ENCODE measurements at regions not wholly inside any gene's neighbourhood (a gene's known extent, or its start where the extent isn't known, plus 50 kb on each side); places are given as distances from the start of the nearest gene placed in this dataset.
"Not testable (repeated sequence)": the region's sequence is repeated elsewhere in the genome, so short reads cannot be mapped to it uniquely, and the experiment has no call there.

DNA sequence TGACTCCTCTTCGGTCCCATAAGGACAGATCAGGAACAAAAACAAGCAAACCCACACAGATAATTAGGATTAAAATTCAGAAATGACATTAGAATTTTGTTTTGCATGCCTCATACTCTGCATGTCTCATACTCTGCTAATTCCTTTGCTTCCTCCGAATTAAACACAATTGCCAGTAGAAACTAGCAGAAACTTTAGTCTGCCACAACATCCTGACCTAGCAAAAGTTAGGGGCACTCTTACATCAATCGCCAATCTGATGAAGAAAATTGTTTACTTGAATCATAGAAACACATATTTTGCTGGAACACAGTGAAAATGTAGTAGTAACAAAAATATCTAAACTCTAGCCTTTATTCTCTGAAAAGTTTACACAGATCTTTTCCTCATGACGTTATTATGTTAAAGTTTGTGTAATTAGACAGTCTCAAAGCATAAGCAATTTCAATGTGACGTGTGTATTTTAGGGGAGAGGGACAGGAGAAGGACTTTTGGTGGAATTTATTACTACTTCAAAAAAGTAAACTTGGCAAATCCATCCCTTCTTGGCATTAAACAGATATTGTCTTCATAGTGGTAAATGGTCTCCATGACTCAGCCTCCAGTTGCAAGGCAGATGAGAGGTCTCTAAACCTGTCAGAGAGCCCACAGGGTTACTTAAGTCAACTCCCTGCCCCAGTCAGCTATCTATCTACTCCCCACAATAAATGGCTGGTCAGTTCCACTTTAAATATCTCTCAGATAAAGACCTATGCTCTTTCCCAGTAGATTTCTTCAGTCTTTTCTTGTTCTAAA, 249.8 kb upstream of the UBASH3B start:
- CTCF ChIA-PET: no interaction called here
- Mint-ChIP-seq H3K27me3 (ENCODE audit: low read depth) (peaks cover 15% of the 10 kb centered on the region), H3K4me1 (ENCODE audit: low read depth) (no peaks in the 10 kb centered on the region), H3K27ac (no peak overlapping the region), H3K4me3 (no peak overlapping the region), H3K36me3 (ENCODE audit: low read depth) (no peaks in the 10 kb centered on the region), H3K9me3 (no peaks in the 10 kb centered on the region)
- no peak for DNase-seq
- intact Hi-C loops (cut with micrococcal nuclease): no loop called here

GRCh38 chr11:122404571-122404970, 251.0 kb upstream of the UBASH3B start:
- Mint-ChIP-seq H3K4me3 (no peak overlapping the region), H3K27me3 (ENCODE audit: low read depth) (peaks cover 15% of the 10 kb centered on the region), H3K27ac (no peak overlapping the region), H3K36me3 (ENCODE audit: low read depth) (no peaks in the 10 kb centered on the region), H3K9me3 (no peaks in the 10 kb centered on the region), H3K4me1 (ENCODE audit: low read depth) (peaks cover 2% of the 10 kb centered on the region)
- no peak for DNase-seq
- CTCF ChIA-PET: interaction anchor here (0.6 kb wide), 1 partner anchor 179 kb away, joined by 3 read pairs; no protein-coding TSS in a partner anchor
- intact Hi-C loops (cut with micrococcal nuclease): no loop called here

GRCh38 chr11:122401581-122401980, 253.9 kb upstream of the UBASH3B start:
- H3K4me1 Mint-ChIP-seq (ENCODE audit: low read depth): peaks cover 15% of the 10 kb centered on the region

DNA sequence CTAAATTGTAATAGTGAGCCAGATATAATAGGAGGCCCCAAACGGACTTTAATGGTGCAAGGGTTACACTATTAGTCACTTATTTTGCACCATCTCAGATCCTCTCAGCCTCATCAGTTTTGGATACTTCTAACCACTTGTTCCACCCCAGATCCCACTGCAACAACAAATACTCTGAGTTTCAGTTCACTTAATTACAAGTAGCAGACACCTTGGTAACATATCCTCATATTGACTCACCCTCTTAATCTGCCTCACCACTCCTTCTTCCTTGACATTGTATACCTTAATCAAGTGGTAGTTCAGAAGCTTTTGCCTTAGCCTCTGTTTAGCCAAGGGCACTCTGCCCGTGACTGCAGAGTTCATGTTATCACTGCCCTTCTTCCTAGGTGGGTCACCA, 256.1 kb upstream of the UBASH3B start:
- Mint-ChIP-seq H3K36me3 (ENCODE audit: low read depth) (no peaks in the 10 kb centered on the region), H3K9me3 (no peaks in the 10 kb centered on the region), H3K4me1 (ENCODE audit: low read depth) (peaks cover 15% of the 10 kb centered on the region), H3K27me3 (ENCODE audit: low read depth) (peaks cover 5% of the 10 kb centered on the region), H3K4me3 (no peak overlapping the region), H3K27ac (no peak overlapping the region)
- intact Hi-C loops (cut with micrococcal nuclease): no loop called here
- DNase-seq: no peak
- CTCF ChIA-PET: no interaction called here

More at GRCh38 chr11:122401581-122401980, 253.9 kb upstream of the UBASH3B start:
- H3K36me3 Mint-ChIP-seq (ENCODE audit: low read depth); intact Hi-C loops (cut with micrococcal nuclease); DNase-seq; CTCF ChIA-PET; H3K9me3 Mint-ChIP-seq; H3K27ac Mint-ChIP-seq; H3K4me3 Mint-ChIP-seq: not testable (repeated sequence)
- H3K27me3 Mint-ChIP-seq (ENCODE audit: low read depth): peaks cover 17% of the 10 kb centered on the region

DNA sequence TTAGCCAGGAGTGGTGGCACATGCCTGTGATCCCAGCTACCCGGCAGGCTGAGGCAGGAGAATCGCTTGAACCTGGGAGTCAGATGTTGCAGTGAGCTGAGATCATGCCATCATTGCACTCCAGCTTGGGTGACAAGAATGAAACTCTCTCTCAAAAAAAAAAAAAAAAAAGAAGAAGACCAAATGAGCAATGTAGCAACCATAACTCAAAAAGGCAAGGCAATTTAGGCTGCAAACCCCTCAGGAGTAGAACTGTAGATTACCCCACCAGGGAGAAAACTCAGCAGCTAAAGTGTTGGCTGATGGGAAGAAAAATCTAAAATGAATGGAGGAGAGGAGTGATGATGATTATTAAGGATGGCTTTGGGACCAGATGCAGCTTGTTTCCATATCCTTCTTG, 256.7 kb upstream of the UBASH3B start:
- Mint-ChIP-seq H3K36me3 (ENCODE audit: low read depth) (no peaks in the 10 kb centered on the region), H3K27ac (no peak overlapping the region), H3K4me1 (ENCODE audit: low read depth) (peaks cover 15% of the 10 kb centered on the region), H3K27me3 (ENCODE audit: low read depth) (peaks cover 5% of the 10 kb centered on the region), H3K9me3 (no peaks in the 10 kb centered on the region), H3K4me3 (no peak overlapping the region)
- CTCF ChIA-PET: no interaction called here
- intact Hi-C loops (cut with micrococcal nuclease): no loop called here
- DNase-seq: no peak

GRCh38 chr11:122398167-122398566, 257.4 kb upstream of the UBASH3B start:
- H3K36me3 Mint-ChIP-seq (ENCODE audit: low read depth): no peaks in the 10 kb centered on the region
- peaks cover 5% of the 10 kb centered on the region for H3K27me3 Mint-ChIP-seq (ENCODE audit: low read depth)
- CTCF ChIA-PET: no interaction called here
- no peaks in the 10 kb centered on the region for H3K9me3 Mint-ChIP-seq
- peak; percentile 14 for DNase-seq
- intact Hi-C loops (cut with micrococcal nuclease): no loop called here
- no peak overlapping the region for H3K27ac Mint-ChIP-seq
- peaks cover 15% of the 10 kb centered on the region for H3K4me1 Mint-ChIP-seq (ENCODE audit: low read depth)
- H3K4me3 Mint-ChIP-seq: no peak overlapping the region

- peaks cover 15% of the 10 kb centered on the region for H3K4me1 Mint-ChIP-seq (ENCODE audit: low read depth)
- H3K36me3 Mint-ChIP-seq (ENCODE audit: low read depth): no peaks in the 10 kb centered on the region
- no peaks in the 10 kb centered on the region for H3K9me3 Mint-ChIP-seq
- peaks cover 5% of the 10 kb centered on the region for H3K27me3 Mint-ChIP-seq (ENCODE audit: low read depth)
- CTCF ChIA-PET: no interaction called here
- no peak overlapping the region for H3K27ac Mint-ChIP-seq
- intact Hi-C loops (cut with micrococcal nuclease): no loop called here
- DNase-seq: no peak
- H3K4me3 Mint-ChIP-seq: no peak overlapping the region
Observed at GRCh38 chr11:122395282-122395681, 260.2 kb upstream of the UBASH3B start.

DNA sequence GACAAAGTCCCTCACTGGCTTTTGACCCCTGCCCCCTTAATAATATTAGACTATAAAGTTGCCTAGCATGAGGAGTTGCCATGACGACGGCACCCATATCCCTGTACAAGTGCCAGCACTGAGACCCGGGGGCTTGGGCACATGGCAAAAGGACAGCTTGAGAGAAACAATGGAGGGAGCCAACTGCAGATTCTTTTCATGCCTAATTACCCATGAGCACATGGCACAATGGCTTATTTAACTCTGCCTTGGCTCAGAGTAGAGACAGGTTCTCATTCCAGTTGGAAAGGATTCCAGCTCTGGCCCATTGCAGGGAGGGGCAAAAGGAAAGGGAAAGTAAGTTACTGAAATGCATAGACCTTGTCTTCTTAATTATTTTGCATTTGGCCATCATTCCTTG, 261.2 kb upstream of the UBASH3B start:
- Mint-ChIP-seq H3K36me3 (ENCODE audit: low read depth) (no peaks in the 10 kb centered on the region), H3K27me3 (ENCODE audit: low read depth) (peaks cover 5% of the 10 kb centered on the region), H3K9me3 (no peaks in the 10 kb centered on the region), H3K4me3 (no peak overlapping the region), H3K4me1 (ENCODE audit: low read depth) (peaks cover 11% of the 10 kb centered on the region), H3K27ac (no peak overlapping the region)
- CTCF ChIA-PET: no interaction called here
- intact Hi-C loops (cut with micrococcal nuclease): no loop called here
- no peak for DNase-seq

DNA sequence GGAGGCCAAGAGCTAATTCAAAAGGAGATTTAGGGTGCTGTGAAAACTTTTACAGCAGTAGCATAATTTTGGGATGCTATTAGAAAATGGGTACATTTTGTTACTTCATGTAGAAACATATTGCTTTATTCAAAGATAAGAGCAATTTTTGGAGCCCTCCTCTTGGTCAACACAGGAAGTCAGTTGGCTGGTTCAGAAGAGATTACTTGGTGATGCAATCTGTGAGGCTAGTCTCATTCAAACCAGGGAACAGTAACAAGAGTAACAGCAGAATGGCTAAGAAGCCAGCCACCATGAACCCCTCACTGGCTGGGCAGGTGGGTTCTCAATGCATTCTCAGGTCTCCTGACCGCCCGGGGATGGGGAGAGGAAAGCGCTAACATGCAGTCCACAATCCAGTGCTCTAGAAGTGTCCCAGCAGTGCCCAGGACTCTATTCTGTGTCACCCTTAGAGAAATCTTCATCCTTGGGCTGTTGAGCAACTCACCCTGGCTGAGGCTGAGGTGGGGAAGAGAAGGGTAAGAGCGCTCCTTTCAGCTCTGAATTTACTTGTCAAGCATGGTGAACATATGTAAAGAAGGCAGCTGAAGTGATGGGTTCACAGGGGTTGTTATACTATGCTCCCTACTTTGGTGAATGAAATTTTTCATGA, 262.2 kb upstream of the UBASH3B start:
- Mint-ChIP-seq H3K36me3 (ENCODE audit: low read depth) (no peaks in the 10 kb centered on the region), H3K9me3 (no peaks in the 10 kb centered on the region), H3K4me3 (no peak overlapping the region), H3K27me3 (ENCODE audit: low read depth) (peaks cover 2% of the 10 kb centered on the region), H3K27ac (no peak overlapping the region), H3K4me1 (ENCODE audit: low read depth) (peaks cover 5% of the 10 kb centered on the region)
- CTCF ChIA-PET: no interaction called here
- no peak for DNase-seq
- intact Hi-C loops (cut with micrococcal nuclease): no loop called here

DNA sequence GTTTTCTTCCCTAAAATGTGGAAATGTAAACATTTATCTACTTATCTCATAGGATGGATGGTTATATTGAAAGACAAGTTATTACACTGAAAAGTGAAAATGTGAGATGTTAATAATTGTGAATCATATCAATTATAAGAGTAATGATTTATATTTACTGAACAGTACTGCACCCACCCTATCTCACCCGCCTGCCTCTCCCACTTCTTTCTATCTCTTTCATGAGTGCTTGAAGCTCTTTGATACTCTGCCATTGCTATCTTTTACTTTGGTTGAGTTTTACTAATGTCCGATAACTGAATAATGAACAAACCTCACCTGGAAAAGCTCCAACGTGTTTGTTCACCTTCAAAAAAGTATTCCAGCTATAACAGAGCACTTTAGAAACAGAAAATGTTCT, 263.0 kb upstream of the UBASH3B start:
- Mint-ChIP-seq H3K4me3 (no peak overlapping the region), H3K36me3 (ENCODE audit: low read depth) (no peaks in the 10 kb centered on the region), H3K4me1 (ENCODE audit: low read depth) (no peaks in the 10 kb centered on the region), H3K27ac (no peak overlapping the region), H3K9me3 (no peaks in the 10 kb centered on the region), H3K27me3 (ENCODE audit: low read depth) (no peaks in the 10 kb centered on the region)
- no peak for DNase-seq
- intact Hi-C loops (cut with micrococcal nuclease): no loop called here
- CTCF ChIA-PET: interaction anchor here (0.8 kb wide), 1 partner anchor 31 kb away, joined by 3 read pairs; no protein-coding TSS in a partner anchor

DNA sequence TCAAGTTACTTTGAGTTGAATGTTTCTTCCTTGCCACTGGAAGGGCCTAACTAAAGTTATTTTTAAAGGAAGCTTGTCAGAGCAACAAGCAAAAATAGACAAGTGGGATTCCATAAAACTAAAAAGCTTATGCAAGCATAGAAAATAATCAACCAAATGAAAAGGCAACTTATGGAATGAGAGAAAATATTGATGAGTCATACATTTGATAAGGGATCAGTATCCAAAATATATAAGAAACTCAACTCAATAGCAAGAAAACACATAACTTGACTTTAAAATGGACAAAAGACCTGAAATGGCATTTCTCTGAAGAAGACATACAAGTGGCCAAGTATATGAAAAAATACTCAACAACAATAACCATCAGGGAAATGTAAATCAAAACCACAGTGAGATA, 264.5 kb upstream of the UBASH3B start:
- Mint-ChIP-seq H3K27me3 (ENCODE audit: low read depth) (no peaks in the 10 kb centered on the region), H3K36me3 (ENCODE audit: low read depth) (no peaks in the 10 kb centered on the region), H3K4me3 (no peak overlapping the region), H3K4me1 (ENCODE audit: low read depth) (no peaks in the 10 kb centered on the region), H3K9me3 (no peaks in the 10 kb centered on the region), H3K27ac (no peak overlapping the region)
- DNase-seq: no peak
- CTCF ChIA-PET: no interaction called here
- intact Hi-C loops (cut with micrococcal nuclease): no loop called here

DNA sequence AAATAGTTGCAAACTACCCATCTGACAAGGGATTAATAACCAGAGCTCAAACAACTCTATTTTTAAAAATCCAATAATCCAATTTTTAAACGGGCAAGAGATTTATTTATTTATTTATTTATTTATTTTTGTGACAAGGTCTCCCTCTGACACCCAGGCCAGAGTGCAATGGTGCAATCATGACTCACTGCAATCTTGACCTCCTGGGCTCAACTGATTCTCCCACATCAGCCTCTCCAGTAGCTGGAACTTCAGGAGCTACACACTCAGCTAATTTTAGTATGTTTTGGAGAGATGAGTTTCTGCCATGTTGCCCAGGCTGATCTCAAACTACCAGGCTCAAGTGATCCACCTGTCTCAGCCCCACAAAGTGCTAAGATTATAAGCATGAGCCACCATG, 267.2 kb upstream of the BLID start:
- intact Hi-C loops (cut with micrococcal nuclease): no loop called here
- H3K27me3 Mint-ChIP-seq (ENCODE audit: low read depth): no peaks in the 10 kb centered on the region
- H3K4me3 Mint-ChIP-seq: no peak overlapping the region
- no peaks in the 10 kb centered on the region for H3K36me3 Mint-ChIP-seq (ENCODE audit: low read depth)
- CTCF ChIA-PET: no interaction called here
- peaks cover 5% of the 10 kb centered on the region for H3K9me3 Mint-ChIP-seq
- H3K4me1 Mint-ChIP-seq (ENCODE audit: low read depth): no peaks in the 10 kb centered on the region
- no peak overlapping the region for H3K27ac Mint-ChIP-seq
- no peak for DNase-seq

Measured in activated naive CD4-positive, alpha-beta T cell treated with anti-CD3 and anti-CD28 coated beads for 36 hours (primary cell).